Testis (tissue), 2 donors: ENCODE measurements at regions not wholly inside any gene's neighbourhood (a gene's known extent, or its start where the extent isn't known, plus 50 kb on each side); places are given as distances from the start of the nearest gene placed in this dataset.

Experiments
- CTCF ChIP-seq, 3 experiments: fragments of 450-650 bp in 2 of 3; fragments of 200-600 bp in 1 of 3; sonication (generic) in 1 of 3; IDR thresholded peaks; one replicate each; pipeline ENCODE4 v1.5.1; 2016 to 2019; ENCODE audit warnings: antibody characterized with exemption in 3 of 3, mild to moderate bottlenecking in 2 of 3, moderate library complexity in 1 of 3
- POLR2A ChIP-seq: fragments of 450-650 bp; IDR thresholded peaks from one replicate; pipeline ENCODE4 v1.6.1; 2017; ENCODE audit warnings: antibody characterized with exemption, mild to moderate bottlenecking, moderate library complexity

- TF ChIP-seq CTCF (IDR thresholded peaks at IDR 0.05) (no peak), POLR2A (no peak)
Observed at GRCh38 chr18:66778048-66778447, 174.2 kb upstream of the CDH19 start.
